Breast epithelium (tissue), 3 donors: ENCODE measurements at regions not wholly inside any gene's neighbourhood (a gene's known extent, or its start where the extent isn't known, plus 50 kb on each side); places are given as distances from the start of the nearest gene placed in this dataset.
"Not testable (repeated sequence)": the region's sequence is repeated elsewhere in the genome, so short reads cannot be mapped to it uniquely, and the experiment has no call there.

ENCODE experiments used
- CTCF ChIP-seq, 3 donors: fragments of 450-650 bp; IDR thresholded peaks; one replicate each; pipeline ENCODE4 v1.5.1; 2016 to 2017; ENCODE audit warnings: antibody characterized with exemption in 3 of 3, mild to moderate bottlenecking in 3 of 3, moderate library complexity in 3 of 3
- POLR2AphosphoS5 ChIP-seq, 3 donors: sonication (generic); formaldehyde crosslinking; IDR thresholded peaks; one replicate each; pipeline ENCODE4 v1.6.1; 2017; ENCODE audit warnings: antibody characterized with exemption in 3 of 3

DNA sequence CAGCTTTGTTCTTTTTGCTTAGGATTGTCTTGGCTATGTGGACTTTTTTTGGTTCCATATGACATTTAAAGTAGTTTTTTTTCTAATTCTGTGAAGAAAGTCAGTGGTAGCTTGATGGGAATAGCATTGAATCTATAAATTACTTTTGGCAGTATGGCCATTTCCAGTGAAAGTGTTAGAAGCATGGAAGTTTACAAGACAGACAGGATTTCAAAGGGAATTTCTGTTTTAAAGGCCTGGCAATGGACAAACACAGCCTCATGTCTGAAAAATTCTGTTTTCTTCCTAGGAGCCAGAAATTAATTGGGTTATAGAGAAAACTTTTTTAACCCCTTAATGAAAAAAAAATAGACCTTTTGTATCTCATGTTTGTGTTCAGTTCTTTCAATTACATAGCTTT, 184.4 kb downstream of the ATP23 start:
- TF ChIP-seq CTCF, POLR2AphosphoS5 (IDR thresholded peaks at IDR 0.05): not testable (repeated sequence)
